Kidney (tissue), 13 donors: ENCODE measurements at regions not wholly inside any gene's neighbourhood (a gene's known extent, or its start where the extent isn't known, plus 50 kb on each side); places are given as distances from the start of the nearest gene placed in this dataset.

ENCODE experiments used
- DNase-seq, 5 donors: peaks; one replicate each; pipeline ENCODE4 v3.0.0-alpha.2; 2013 to 2020
- FAIRE-seq: peaks from 2 replicates; lab custom pipeline; 2012; peaks lifted over from hg19 to GRCh38; lab: Jason Lieb, UNC
- H3K27ac ChIP-seq, 2 donors: one replicate each; pipeline ENCODE4 v1.7.0; 2013; ENCODE audit warnings: low read depth in 2 of 2, low read length in 2 of 2, inconsistent platforms in 1 of 2
- H3K27me3 ChIP-seq: one replicate; pipeline ENCODE4 v1.7.1; 2013; ENCODE audit warnings: low read length, inconsistent platforms; ENCODE audit not compliant: control insufficient read depth, insufficient read depth
- H3K36me3 ChIP-seq, 3 donors: one replicate each; pipeline versions ENCODE4 v1.7.0 to v1.7.1; 2013; ENCODE audit warnings: low read length in 3 of 3, control low read depth in 1 of 3, inconsistent platforms in 1 of 3; ENCODE audit not compliant: insufficient read depth in 3 of 3, control insufficient read depth in 2 of 3
- H3K4me1 ChIP-seq, 3 donors: one replicate each; pipeline versions ENCODE4 v1.7.0 to v1.7.1; 2013; ENCODE audit warnings: low read length in 3 of 3, inconsistent platforms in 1 of 3, low read depth in 1 of 3; ENCODE audit not compliant: control insufficient read depth in 2 of 3, insufficient read depth in 2 of 3
- H3K4me3 ChIP-seq, 3 donors: one replicate each; pipeline versions ENCODE4 v1.7.0 to v1.8.1; 2013; ENCODE audit warnings: low read length in 3 of 3, control low read depth in 1 of 3, inconsistent platforms in 1 of 3
- H3K9ac ChIP-seq, 3 donors: one replicate each; pipeline versions ENCODE4 v1.7.0 to v1.7.1; 2013; ENCODE audit warnings: low read length in 3 of 3, control low read depth in 1 of 3, inconsistent platforms in 1 of 3
- H3K9me3 ChIP-seq, 3 donors: one replicate each; pipeline versions ENCODE4 v1.7.0 to v1.7.1; 2013; ENCODE audit warnings: low read length in 3 of 3, control low read depth in 1 of 3, inconsistent platforms in 1 of 3; ENCODE audit not compliant: control insufficient read depth in 2 of 3, insufficient read depth in 1 of 3
- CTCF ChIP-seq: IDR thresholded peaks from 3 replicates; pipeline ENCODE4 v1.5.1; 2012; ENCODE audit warnings: mild to moderate bottlenecking, moderate library complexity, borderline replicate concordance; ENCODE audit not compliant: insufficient read depth; ENCODE audit errors: extremely low read depth
- intact Hi-C: fragments of 100-400 bp; cut with DNase I; formaldehyde crosslinking; loops from one replicate; pipeline ENCODE4 v1.11.1; 2022
- donor health status: control.
- donor health status: control.
- donor health status: control.
- donor health status: control.
- donor health status: control.
- donor health status: DM: yes; HTN: yes; CAD: no.
- donor health status: Normal renal cell carcinoma (clear cell type).

- TF ChIP-seq CTCF, result no peak
- no peaks in the 10 kb centered on the region for H3K27me3 ChIP-seq
- no peak overlapping the region for H3K9ac ChIP-seq
- H3K36me3 ChIP-seq, result no peaks in the 10 kb centered on the region
- FAIRE-seq (no peak), DNase-seq (no peak)
- no peaks in the 10 kb centered on the region for H3K9me3 ChIP-seq
- no peak overlapping the region for H3K4me3 ChIP-seq
- H3K27ac ChIP-seq, result no peak overlapping the region
- no peaks in the 10 kb centered on the region for H3K4me1 ChIP-seq
- intact Hi-C loops, result no loop called here
Observed at GRCh38 chr6:3593161-3593560, 136.3 kb upstream of the SLC22A23 start.

DNA sequence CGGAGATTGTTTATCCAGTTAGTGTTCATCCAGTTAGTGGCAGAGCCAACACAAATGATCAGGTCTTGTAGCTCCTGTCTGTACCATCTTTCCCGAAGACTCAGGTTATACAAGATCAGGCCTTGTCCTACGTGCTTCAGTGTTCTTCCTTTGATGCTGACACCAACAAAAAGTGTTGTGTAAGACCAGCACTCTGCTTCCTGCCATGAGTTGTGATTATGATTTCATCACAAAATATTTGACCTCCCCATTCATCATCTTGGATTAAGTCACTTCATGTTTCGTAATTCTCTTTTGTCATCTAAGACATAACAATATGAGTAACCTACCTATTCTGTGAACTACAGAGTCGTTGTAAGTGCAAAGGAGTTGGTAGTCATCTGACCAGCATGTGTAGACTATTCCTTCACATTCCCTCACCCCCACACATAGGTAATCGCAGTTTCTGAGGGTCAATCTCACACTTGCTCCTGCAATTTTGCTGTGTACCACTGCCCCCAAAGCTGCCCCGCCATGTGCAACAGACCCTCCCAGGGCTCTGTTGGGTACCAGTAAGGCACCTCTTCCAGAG is 135.6 kb upstream of the SLC22A23 start:
- H3K4me3 ChIP-seq, result no peak overlapping the region
- no peaks in the 10 kb centered on the region for H3K4me1 ChIP-seq
- intact Hi-C loops, result no loop called here
- TF ChIP-seq CTCF, result no peak
- H3K27ac ChIP-seq, result no peak overlapping the region
- no peak overlapping the region for H3K9ac ChIP-seq
- no peaks in the 10 kb centered on the region for H3K36me3 ChIP-seq
- FAIRE-seq (no peak), DNase-seq (no peak)
- peaks cover 0 to 4% (median 0%) of the 10 kb centered on the region in 3 donors for H3K9me3 ChIP-seq
- H3K27me3 ChIP-seq, result no peaks in the 10 kb centered on the region

GRCh38 chr6:3591970-3592369 is 135.1 kb upstream of the SLC22A23 start:
- no peak for FAIRE-seq
- no peak for DNase-seq
- intact Hi-C loops, result no loop called here
- H3K27me3 ChIP-seq, result no peaks in the 10 kb centered on the region
- H3K36me3 ChIP-seq, result no peaks in the 10 kb centered on the region
- H3K4me1 ChIP-seq, result no peaks in the 10 kb centered on the region
- no peak overlapping the region for H3K27ac ChIP-seq
- peaks cover 0 to 9% (median 0%) of the 10 kb centered on the region in 3 donors for H3K9me3 ChIP-seq
- H3K9ac ChIP-seq, result no peak overlapping the region
- no peak for TF ChIP-seq CTCF
- H3K4me3 ChIP-seq, result no peak overlapping the region

GRCh38 chr6:3587660-3588059 is 130.8 kb upstream of the SLC22A23 start:
- Histone ChIP-seq H3K4me1 (no peaks in the 10 kb centered on the region), H3K27ac (no peak overlapping the region), H3K27me3 (no peaks in the 10 kb centered on the region), H3K4me3 (no peak overlapping the region), H3K9me3 (peaks cover 0 to 10% (median 0%) of the 10 kb centered on the region in 3 donors), H3K36me3 (no peaks in the 10 kb centered on the region), H3K9ac (no peak overlapping the region)
- no peak for FAIRE-seq
- intact Hi-C loops, result no loop called here
- DNase-seq, result no peak
- no peak for TF ChIP-seq CTCF
